ENCODE measurements at regions not wholly inside any gene's neighbourhood (a gene's known extent, or its start where the extent isn't known, plus 50 kb on each side); places are given as distances from the start of the nearest gene placed in this dataset.

DNA sequence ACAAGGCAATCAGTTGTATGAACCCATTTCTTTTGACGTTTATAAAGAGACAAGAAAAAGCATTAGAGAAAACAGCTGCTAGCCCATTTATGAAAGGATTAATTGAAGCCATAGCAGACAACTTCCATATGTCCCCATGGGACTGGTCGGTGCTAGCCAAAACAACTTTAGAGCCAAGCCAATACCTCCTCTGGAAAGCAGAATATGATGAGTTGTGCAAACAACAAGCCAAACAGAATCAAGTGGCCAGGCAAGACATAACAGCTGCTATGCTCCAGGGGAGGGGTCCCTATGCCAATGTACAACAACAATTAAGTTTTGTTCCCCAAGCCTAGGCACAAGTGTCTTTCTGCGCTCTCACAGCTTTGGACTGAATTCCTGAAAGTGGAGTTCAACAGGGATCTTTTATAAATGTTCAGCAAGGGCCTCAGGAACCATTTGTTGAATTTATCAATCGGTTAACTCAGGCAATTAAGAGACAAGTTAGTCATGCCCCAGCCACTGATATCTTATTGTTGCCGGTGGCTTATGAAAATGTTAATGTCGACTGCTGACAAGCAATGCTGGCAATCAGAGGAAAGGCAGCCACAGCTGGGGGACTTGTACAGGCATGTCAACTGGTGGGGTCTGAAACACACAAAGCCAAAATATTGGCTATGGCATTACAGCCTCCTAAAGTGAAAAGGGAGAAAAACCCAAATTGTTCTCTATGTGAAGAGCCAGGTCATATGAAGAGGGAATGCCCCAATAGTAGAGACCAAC is 1593.1 kb upstream of the TENM4 start:
- TF ChIP-seq, protein P1, sequence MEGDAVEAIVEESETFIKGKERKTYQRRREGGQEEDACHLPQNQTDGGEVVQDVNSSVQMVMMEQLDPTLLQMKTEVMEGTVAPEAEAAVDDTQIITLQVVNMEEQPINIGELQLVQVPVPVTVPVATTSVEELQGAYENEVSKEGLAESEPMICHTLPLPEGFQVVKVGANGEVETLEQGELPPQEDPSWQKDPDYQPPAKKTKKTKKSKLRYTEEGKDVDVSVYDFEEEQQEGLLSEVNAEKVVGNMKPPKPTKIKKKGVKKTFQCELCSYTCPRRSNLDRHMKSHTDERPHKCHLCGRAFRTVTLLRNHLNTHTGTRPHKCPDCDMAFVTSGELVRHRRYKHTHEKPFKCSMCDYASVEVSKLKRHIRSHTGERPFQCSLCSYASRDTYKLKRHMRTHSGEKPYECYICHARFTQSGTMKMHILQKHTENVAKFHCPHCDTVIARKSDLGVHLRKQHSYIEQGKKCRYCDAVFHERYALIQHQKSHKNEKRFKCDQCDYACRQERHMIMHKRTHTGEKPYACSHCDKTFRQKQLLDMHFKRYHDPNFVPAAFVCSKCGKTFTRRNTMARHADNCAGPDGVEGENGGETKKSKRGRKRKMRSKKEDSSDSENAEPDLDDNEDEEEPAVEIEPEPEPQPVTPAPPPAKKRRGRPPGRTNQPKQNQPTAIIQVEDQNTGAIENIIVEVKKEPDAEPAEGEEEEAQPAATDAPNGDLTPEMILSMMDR (IDR thresholded peaks at IDR 0.05; ENCODE audit: low read depth, low read length): no peak
- no peak for DNase-seq (ENCODE audit: extremely low read depth, low read depth)

DNA sequence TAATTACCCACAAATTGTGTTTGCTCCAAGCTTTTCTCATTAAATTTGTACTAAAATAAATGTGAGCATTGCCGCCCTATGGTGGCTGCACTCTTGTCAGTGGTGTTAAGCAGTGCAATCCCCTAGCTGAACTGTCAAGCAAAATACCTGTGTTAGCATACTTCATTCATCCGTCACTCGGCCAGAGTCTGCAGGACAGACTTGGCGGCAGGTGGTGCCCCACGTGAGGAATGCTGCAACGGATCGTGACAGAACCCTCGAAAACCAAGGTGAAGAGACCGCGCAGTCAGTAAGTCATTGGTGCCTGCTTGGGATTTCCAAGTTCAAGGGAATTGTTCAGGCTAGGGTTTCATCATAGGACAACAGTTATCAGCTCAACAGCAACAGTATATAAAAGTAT is 1592.1 kb upstream of the TENM4 start:
- no peak for DNase-seq (ENCODE audit: extremely low read depth, low read depth)
- TF ChIP-seq, protein P1 (IDR thresholded peaks at IDR 0.05; ENCODE audit: low read depth, low read length): no peak

DNA sequence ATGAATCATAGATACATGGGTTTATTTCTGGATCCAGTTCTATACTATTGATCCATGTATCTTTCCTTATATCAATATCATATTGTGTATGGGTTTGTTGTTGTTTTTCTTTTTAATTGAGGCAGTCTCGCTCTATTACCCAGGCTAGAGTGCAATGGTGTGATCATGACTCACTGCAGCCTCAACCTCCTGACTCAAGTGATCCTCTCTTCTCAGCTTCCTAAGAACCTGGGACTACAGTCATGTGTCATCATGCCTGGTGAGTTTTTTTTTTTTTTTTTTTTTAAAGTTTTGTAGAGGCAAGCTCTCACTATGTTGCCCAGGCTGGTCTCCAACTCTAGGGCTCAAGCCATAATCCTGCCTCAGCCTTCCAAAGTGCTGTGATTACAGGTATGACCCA is 1589.4 kb upstream of the TENM4 start:
- DNase-seq (ENCODE audit: extremely low read depth, low read depth): no peak
- TF ChIP-seq, protein P1 (IDR thresholded peaks at IDR 0.05; ENCODE audit: low read depth, low read length): no peak

DNA sequence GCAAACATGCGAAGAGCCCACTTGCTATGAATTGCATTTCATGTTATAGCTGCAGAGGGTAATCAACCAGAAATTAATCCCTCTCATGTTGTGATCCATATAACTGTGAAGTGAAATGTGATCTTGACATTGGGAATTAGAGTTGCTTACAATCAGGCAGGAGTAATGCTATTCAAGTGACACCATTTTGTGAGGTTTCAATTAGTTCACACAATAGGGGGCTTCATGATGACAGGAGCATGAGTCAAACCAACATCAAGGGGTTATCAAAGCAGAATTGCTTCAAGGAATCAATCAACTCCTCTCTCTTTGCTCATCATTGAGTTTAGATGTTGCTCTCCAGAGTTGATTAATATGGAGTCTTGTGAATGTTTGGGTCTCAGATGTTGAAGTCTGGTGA is 1585.2 kb upstream of the TENM4 start:
- TF ChIP-seq, protein P1 (IDR thresholded peaks at IDR 0.05; ENCODE audit: low read depth, low read length): no peak
- DNase-seq (ENCODE audit: extremely low read depth, low read depth): no peak

DNA sequence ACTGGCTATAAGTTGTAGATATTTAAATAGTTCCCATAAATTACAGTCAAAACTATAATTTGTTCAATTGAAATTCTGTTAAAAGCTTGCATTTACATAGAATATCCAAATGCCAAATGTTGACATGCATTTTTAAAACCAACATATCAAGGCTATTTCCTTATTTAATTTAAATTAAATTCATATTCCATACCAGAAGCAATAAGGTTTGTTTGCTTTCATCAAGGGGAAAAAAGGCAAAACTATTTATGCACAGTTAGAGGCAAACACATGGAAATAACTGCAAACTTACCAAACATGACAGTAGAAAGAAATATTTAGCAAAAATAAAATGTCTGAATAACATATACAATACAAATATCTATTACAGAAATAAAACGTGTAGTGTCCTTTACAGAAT is 1581.2 kb upstream of the TENM4 start:
- no peak for DNase-seq (ENCODE audit: extremely low read depth, low read depth)
- TF ChIP-seq, protein P1 (IDR thresholded peaks at IDR 0.05; ENCODE audit: low read depth, low read length): no peak

DNA sequence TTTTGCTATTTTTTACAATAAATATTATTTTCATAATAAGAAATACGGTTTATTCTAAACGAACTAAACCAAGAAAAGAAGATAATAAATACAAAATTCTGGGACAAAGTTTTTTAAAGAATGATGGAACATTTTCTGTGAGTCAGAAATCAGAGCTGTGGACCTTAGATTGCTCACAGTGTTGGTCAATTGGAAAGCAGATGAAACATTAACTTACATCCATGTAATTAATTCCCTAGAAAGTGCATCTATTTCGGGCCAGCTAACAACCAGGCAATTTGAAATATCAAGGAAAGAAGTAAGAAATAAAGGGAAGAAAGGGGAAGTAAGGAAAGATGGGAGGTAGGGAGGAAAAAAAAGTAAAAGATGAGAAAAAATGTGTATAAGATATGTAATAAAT is 1569.8 kb upstream of the TENM4 start:
- TF ChIP-seq, protein P1 (IDR thresholded peaks at IDR 0.05; ENCODE audit: low read depth, low read length): no peak
- DNase-seq (ENCODE audit: extremely low read depth, low read depth): no peak

DNA sequence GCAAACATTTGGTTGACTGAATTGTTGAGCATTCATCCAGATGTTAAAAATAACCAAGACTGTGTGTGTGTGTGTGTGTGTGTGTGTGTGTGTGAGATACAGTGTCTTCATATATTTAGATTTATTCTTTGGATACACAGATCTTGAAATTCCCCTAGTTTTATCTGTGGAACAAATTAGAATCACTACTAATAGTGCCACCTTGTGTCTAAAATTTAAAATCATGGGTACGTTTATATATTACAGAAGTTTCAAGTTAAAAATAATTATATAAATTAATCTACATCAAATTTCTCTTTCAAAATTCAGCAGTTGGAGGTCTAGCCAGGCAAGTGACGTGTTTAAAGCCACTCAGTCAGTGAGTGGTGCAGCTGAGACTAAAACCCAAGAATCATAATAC is 1566.2 kb upstream of the TENM4 start:
- DNase-seq (ENCODE audit: extremely low read depth, low read depth): no peak
- TF ChIP-seq, protein P1 (IDR thresholded peaks at IDR 0.05; ENCODE audit: low read depth, low read length): peak; percentile 14; the same call in 1 of the 2 replicates

Measured in AG09319 (cell line).